ENCODE measurements at regions not wholly inside any gene's neighbourhood (a gene's known extent, or its start where the extent isn't known, plus 50 kb on each side); places are given as distances from the start of the nearest gene placed in this dataset.

- no peak overlapping the region for H3K27ac ChIP-seq
- no peak for TF ChIP-seq CTCF (conservative IDR thresholded peaks at IDR 0.05)
Observed at GRCh38 chr1:47565092-47565491, 127.2 kb downstream of the FOXD2 start.

GRCh38 chr1:47565676-47566075, 127.8 kb downstream of the FOXD2 start:
- no peak for TF ChIP-seq CTCF (conservative IDR thresholded peaks at IDR 0.05)
- H3K27ac ChIP-seq = no peak overlapping the region

GRCh38 chr1:47568763-47569162, 130.9 kb downstream of the FOXD2 start:
- H3K27ac ChIP-seq = no peak overlapping the region
- TF ChIP-seq CTCF (conservative IDR thresholded peaks at IDR 0.05) = no peak

GRCh38 chr1:47569261-47569660, 131.4 kb downstream of the FOXD2 start:
- H3K27ac ChIP-seq = no peak overlapping the region
- TF ChIP-seq CTCF (conservative IDR thresholded peaks at IDR 0.05) = no peak

- H3K27ac ChIP-seq = no peak overlapping the region
- no peak for TF ChIP-seq CTCF (conservative IDR thresholded peaks at IDR 0.05)
Observed at GRCh38 chr1:47569681-47570470, 132.0 kb downstream of the FOXD2 start.

- H3K27ac ChIP-seq = no peak overlapping the region
- TF ChIP-seq CTCF (conservative IDR thresholded peaks at IDR 0.05) = no peak
Observed at GRCh38 chr1:47571161-47571560, 133.3 kb downstream of the FOXD2 start.

- no peak for TF ChIP-seq CTCF (conservative IDR thresholded peaks at IDR 0.05)
- H3K27ac ChIP-seq = no peak overlapping the region
Observed at GRCh38 chr1:47571952-47572351, 134.1 kb downstream of the FOXD2 start.
